ENCODE measurements at regions not wholly inside any gene's neighbourhood (a gene's known extent, or its start where the extent isn't known, plus 50 kb on each side); places are given as distances from the start of the nearest gene placed in this dataset.

- no peaks in the 10 kb centered on the region; the same call in 1 of the 2 replicates for H3K27me3 Mint-ChIP-seq (ENCODE audit: low read depth)
- ChIA-PET CTCF (no interaction called here), POLR2A (no interaction called here)
- peaks cover 13% of the 10 kb centered on the region for H3K9me3 Mint-ChIP-seq
- DNase-seq (ENCODE audit: low spot score): no peak
- H3K36me3 Mint-ChIP-seq: peaks cover 4% of the 10 kb centered on the region; the same call in 1 of the 2 replicates
- H3K4me3 Mint-ChIP-seq: no peak overlapping the region
- no peaks in the 10 kb centered on the region for H3K4me1 Mint-ChIP-seq
- no peak for ATAC-seq
- H3K27ac Mint-ChIP-seq: no peak overlapping the region
- TF ChIP-seq ZNF263 (CRISPR knock-in tag; IDR thresholded peaks at IDR 0.05; ENCODE audit: low read depth) (no peak), E2F5 (CRISPR knock-in tag; IDR thresholded peaks at IDR 0.05) (no peak), CBFB (CRISPR knock-in tag; IDR thresholded peaks at IDR 0.05; ENCODE audit: low read depth) (no peak), ZNF416 (CRISPR knock-in tag; IDR thresholded peaks at IDR 0.05) (no peak), ZNF138 (CRISPR knock-in tag; conservative IDR thresholded peaks at IDR 0.05) (no peak), ELF4 (CRISPR knock-in tag; IDR thresholded peaks at IDR 0.05; ENCODE audit: low read depth) (no peak), ATF6 (CRISPR knock-in tag; IDR thresholded peaks at IDR 0.05) (no peak)
Measured at GRCh38 chr4:38195486-38195885, 235.3 kb downstream of the PTTG2 start.

GRCh38 chr4:38195911-38196310, 235.7 kb downstream of the PTTG2 start:
- Mint-ChIP-seq H3K4me3 (no peak overlapping the region), H3K36me3 (peaks cover 4% of the 10 kb centered on the region; the same call in 1 of the 2 replicates), H3K27me3 (ENCODE audit: low read depth) (no peaks in the 10 kb centered on the region; the same call in 1 of the 2 replicates), H3K9me3 (peaks cover 13% of the 10 kb centered on the region), H3K27ac (no peak overlapping the region), H3K4me1 (no peaks in the 10 kb centered on the region)
- POLR2A ChIA-PET: no interaction called here
- CTCF ChIA-PET: no interaction called here
- TF ChIP-seq ZSCAN18 (CRISPR knock-in tag; IDR thresholded peaks at IDR 0.05) (no peak), NFYB (CRISPR knock-in tag; conservative IDR thresholded peaks at IDR 0.05; ENCODE audit: low read depth) (no peak), USF1 (CRISPR knock-in tag; IDR thresholded peaks at IDR 0.05) (no peak), JAZF1 (CRISPR knock-in tag; IDR thresholded peaks at IDR 0.05) (no peak), HMGXB4 (CRISPR knock-in tag; IDR thresholded peaks at IDR 0.05) (no peak), CREM (CRISPR knock-in tag; IDR thresholded peaks at IDR 0.05) (no peak)
- DNase-seq (ENCODE audit: low spot score): no peak
- no peak for ATAC-seq

- Mint-ChIP-seq H3K27ac (no peak overlapping the region), H3K4me1 (no peaks in the 10 kb centered on the region), H3K9me3 (peaks cover 4% of the 10 kb centered on the region), H3K27me3 (ENCODE audit: low read depth) (no peaks in the 10 kb centered on the region), H3K4me3 (no peak overlapping the region), H3K36me3 (no peaks in the 10 kb centered on the region)
- DNase-seq (ENCODE audit: low spot score) (no peak), ATAC-seq (no peak)
- POLR2A ChIA-PET: no interaction called here
- CTCF ChIA-PET: no interaction called here
- TF ChIP-seq HMGA2 (CRISPR knock-in tag; IDR thresholded peaks at IDR 0.05) (no peak), TEAD1 (CRISPR knock-in tag; IDR thresholded peaks at IDR 0.05) (no peak), E2F1 (CRISPR knock-in tag; IDR thresholded peaks at IDR 0.05) (no peak), ELF4 (CRISPR knock-in tag; IDR thresholded peaks at IDR 0.05; ENCODE audit: low read depth) (no peak), JUN (CRISPR knock-in tag; IDR thresholded peaks at IDR 0.05) (no peak), NR2C2 (CRISPR knock-in tag; IDR thresholded peaks at IDR 0.05) (no peak), PREB (CRISPR knock-in tag; IDR thresholded peaks at IDR 0.05; ENCODE audit: borderline replicate concordance) (no peak), IRF1 (CRISPR knock-in tag; IDR thresholded peaks at IDR 0.05) (no peak)
Measured at GRCh38 chr4:38202242-38202641, 242.0 kb downstream of the PTTG2 start.
